ENCODE measurements at regions not wholly inside any gene's neighbourhood (a gene's known extent, or its start where the extent isn't known, plus 50 kb on each side); places are given as distances from the start of the nearest gene placed in this dataset.

- Histone ChIP-seq H3K27me3 (ENCODE audit: control insufficient read depth, insufficient read depth, low read length, poor library complexity, severe bottlenecking) (no peaks in the 10 kb centered on the region), H3K27ac (ENCODE audit: insufficient read depth, low read depth, low read length, poor library complexity, severe bottlenecking) (no peak overlapping the region), H3K4me3 (ENCODE audit: insufficient read depth, low read depth, low read length) (no peak overlapping the region), H3K9me3 (ENCODE audit: control insufficient read depth, low read length) (no peaks in the 10 kb centered on the region), H3K36me3 (ENCODE audit: control insufficient read depth, insufficient read depth, low read length) (no peaks in the 10 kb centered on the region), H3K4me1 (ENCODE audit: control insufficient read depth, insufficient read depth, low read length) (peaks cover 10% of the 10 kb centered on the region)
- WGBS, 2 experiments = 61 to 63% methylated on average over 27 of the region's 27 CpGs
Observed at GRCh38 chr17:36884495-36885152, 52.7 kb upstream of the LHX1 start.

GRCh38 chr17:36885153-36885735 lies 52.0 kb upstream of the LHX1 start:
- Histone ChIP-seq H3K4me1 (ENCODE audit: control insufficient read depth, insufficient read depth, low read length) (peaks cover 15% of the 10 kb centered on the region), H3K27me3 (ENCODE audit: control insufficient read depth, insufficient read depth, low read length, poor library complexity, severe bottlenecking) (no peaks in the 10 kb centered on the region), H3K4me3 (ENCODE audit: insufficient read depth, low read depth, low read length) (no peak overlapping the region), H3K36me3 (ENCODE audit: control insufficient read depth, insufficient read depth, low read length) (no peaks in the 10 kb centered on the region), H3K9me3 (ENCODE audit: control insufficient read depth, low read length) (no peaks in the 10 kb centered on the region), H3K27ac (ENCODE audit: insufficient read depth, low read depth, low read length, poor library complexity, severe bottlenecking) (no peak overlapping the region)
- WGBS, 2 experiments = 88 to 89% methylated on average over 18 to 19 of the region's 19 CpGs

- 82 to 84% methylated on average over 21 of the region's 21 CpGs for WGBS, 2 experiments
- H3K4me1 ChIP-seq (ENCODE audit: control insufficient read depth, insufficient read depth, low read length) = peaks cover 19% of the 10 kb centered on the region
- no peak overlapping the region for H3K4me3 ChIP-seq (ENCODE audit: insufficient read depth, low read depth, low read length)
- H3K27ac ChIP-seq (ENCODE audit: insufficient read depth, low read depth, low read length, poor library complexity, severe bottlenecking) = no peak overlapping the region
- no peaks in the 10 kb centered on the region for H3K27me3 ChIP-seq (ENCODE audit: control insufficient read depth, insufficient read depth, low read length, poor library complexity, severe bottlenecking)
- no peaks in the 10 kb centered on the region for H3K9me3 ChIP-seq (ENCODE audit: control insufficient read depth, low read length)
- H3K36me3 ChIP-seq (ENCODE audit: control insufficient read depth, insufficient read depth, low read length) = no peaks in the 10 kb centered on the region
Observed at GRCh38 chr17:36885771-36886377, 51.4 kb upstream of the LHX1 start.

All from ectodermal cell (in vitro differentiated cells).